ENCODE measurements at regions not wholly inside any gene's neighbourhood (a gene's known extent, or its start where the extent isn't known, plus 50 kb on each side); places are given as distances from the start of the nearest gene placed in this dataset.
"Not testable (repeated sequence)": the region's sequence is repeated elsewhere in the genome, so short reads cannot be mapped to it uniquely, and the experiment has no call there.

DNA sequence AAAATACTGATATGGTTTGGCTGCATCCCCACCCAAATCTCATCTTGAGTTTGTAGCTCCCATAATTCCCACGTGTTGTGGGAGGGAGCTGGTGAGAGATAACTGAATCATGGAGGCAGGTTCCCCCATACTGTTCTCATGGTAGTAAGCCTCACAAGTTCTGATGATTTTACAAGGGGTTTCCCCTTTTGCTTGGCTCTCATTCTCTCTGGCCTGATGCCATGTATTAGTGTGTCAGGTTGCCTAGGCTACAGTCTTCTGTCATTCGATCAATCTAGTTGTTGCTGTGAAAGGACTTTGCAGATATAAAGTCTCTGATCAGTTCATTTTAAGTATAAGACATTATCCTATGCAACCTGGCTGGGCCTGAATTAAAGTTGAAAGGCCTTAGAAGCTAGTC lies 209.3 kb upstream of the MAOA start:
- TF ChIP-seq, protein P1, sequence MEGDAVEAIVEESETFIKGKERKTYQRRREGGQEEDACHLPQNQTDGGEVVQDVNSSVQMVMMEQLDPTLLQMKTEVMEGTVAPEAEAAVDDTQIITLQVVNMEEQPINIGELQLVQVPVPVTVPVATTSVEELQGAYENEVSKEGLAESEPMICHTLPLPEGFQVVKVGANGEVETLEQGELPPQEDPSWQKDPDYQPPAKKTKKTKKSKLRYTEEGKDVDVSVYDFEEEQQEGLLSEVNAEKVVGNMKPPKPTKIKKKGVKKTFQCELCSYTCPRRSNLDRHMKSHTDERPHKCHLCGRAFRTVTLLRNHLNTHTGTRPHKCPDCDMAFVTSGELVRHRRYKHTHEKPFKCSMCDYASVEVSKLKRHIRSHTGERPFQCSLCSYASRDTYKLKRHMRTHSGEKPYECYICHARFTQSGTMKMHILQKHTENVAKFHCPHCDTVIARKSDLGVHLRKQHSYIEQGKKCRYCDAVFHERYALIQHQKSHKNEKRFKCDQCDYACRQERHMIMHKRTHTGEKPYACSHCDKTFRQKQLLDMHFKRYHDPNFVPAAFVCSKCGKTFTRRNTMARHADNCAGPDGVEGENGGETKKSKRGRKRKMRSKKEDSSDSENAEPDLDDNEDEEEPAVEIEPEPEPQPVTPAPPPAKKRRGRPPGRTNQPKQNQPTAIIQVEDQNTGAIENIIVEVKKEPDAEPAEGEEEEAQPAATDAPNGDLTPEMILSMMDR (IDR thresholded peaks at IDR 0.05), result no peak
- intact Hi-C loops (cut with DNase I; ENCODE audit: low total_unique reads), result no loop called here
- DNase-seq, result no peak

DNA sequence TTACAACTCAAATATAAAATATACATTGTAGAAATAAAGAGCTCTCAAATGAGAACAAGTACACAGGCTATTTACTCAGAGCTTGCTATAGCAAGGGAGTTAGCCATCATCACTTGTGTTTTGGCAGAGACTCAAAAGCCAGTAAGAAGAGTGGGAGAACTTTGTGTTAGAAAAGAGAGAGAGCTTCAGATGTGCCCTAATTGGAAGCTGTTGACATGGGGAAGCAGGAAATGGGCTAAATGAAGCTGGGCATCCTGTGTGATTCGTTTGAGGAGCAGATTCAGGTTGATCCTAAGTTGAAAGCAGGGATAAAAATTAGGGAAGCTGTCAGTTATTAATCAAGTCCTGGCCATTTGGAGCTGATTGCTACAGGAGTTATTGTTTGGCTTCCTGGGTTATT lies 207.4 kb upstream of the MAOA start:
- Histone ChIP-seq H3K27ac (no peak overlapping the region), H3K4me1 (no peaks in the 10 kb centered on the region), H3K36me3 (no peaks in the 10 kb centered on the region), H3K4me3 (no peak overlapping the region), H3K9me3 (peaks cover 0 to 24% (median 21%) of the 10 kb centered on the region in 3 donors), H3K27me3 (no peaks in the 10 kb centered on the region)
- intact Hi-C loops (cut with DNase I; ENCODE audit: low total_unique reads), result no loop called here
- DNase-seq, result no peak
- TF ChIP-seq, protein P1 (IDR thresholded peaks at IDR 0.05), result no peak

More for the DNA sequence above, 209.3 kb upstream of the MAOA start:
- H3K4me1 ChIP-seq, result no peaks in the 10 kb centered on the region
- H3K36me3 ChIP-seq, result no peaks in the 10 kb centered on the region
- no peak overlapping the region for H3K27ac ChIP-seq
- peaks cover 0 to 9% (median 7%) of the 10 kb centered on the region in 3 donors for H3K9me3 ChIP-seq
- H3K27me3 ChIP-seq, result no peaks in the 10 kb centered on the region
- no peak overlapping the region for H3K4me3 ChIP-seq

DNA sequence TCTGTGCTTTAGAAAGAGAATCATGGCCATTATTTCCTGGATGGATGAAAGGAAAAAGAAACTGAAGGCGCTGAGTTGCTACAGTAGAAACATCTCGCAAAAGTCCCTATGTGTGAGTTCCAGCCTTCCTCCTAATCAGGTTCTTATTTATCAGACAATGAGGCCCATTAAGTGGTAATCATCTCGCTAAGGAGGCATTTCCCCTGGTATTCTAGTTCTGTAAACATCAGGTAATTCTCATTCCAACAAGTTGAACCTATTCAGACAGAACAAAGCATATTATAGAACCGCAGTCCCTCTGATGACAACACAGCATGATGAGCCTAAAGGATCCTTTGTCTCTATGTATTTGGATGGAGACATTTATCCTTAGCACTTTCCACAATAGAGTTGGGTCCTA lies 205.7 kb upstream of the MAOA start:
- no peaks in the 10 kb centered on the region for H3K36me3 ChIP-seq
- H3K4me3 ChIP-seq, result no peak overlapping the region
- H3K27ac ChIP-seq, result no peak overlapping the region
- no peaks in the 10 kb centered on the region for H3K4me1 ChIP-seq
- no peak for DNase-seq
- peaks cover 0 to 25% (median 24%) of the 10 kb centered on the region in 3 donors for H3K9me3 ChIP-seq
- no peaks in the 10 kb centered on the region for H3K27me3 ChIP-seq
- TF ChIP-seq, protein P1 (IDR thresholded peaks at IDR 0.05), result no peak
- intact Hi-C loops (cut with DNase I; ENCODE audit: low total_unique reads), result loop anchor here (5.0 kb wide), 1 partner anchor 177 kb away; no protein-coding TSS in a partner anchor

DNA sequence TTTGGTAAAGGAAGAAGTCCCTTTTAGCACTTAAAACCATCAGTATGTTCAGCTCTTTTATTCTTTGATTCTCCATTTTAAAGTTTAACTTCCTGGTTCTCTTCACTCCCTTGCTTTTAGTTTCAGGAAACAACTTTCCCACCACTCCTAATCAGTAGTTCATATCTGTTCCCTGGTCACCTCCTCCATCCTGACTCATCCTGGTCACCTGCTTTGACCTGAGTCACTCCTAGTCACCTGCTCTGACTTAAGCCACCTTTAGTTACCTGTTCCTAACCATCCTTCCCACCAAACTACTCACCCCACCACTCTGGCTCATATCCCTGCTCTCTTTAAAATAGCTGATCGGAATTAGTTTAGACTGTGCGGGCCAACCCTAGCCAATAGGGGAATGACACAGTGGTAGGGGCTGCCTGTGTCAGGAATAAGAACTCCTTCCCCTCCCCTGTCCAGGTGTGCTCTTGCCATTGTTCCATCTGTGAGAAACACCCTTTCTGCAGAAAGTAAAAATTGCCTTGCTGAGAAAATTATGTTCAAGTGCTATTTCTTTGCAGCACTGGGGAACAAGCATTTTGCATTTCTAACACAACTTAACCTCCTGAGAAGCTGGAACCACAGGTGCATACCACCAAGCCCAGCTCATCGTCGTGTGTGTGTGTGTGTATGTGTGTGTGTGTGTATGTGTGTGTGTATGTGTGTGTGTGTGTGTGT lies 204.0 kb upstream of the MAOA start:
- not testable (repeated sequence) for H3K4me1 ChIP-seq, DNase-seq, H3K27ac ChIP-seq, H3K36me3 ChIP-seq, H3K27me3 ChIP-seq, H3K4me3 ChIP-seq
- peaks cover 0 to 25% (median 24%) of the 10 kb centered on the region in 3 donors for H3K9me3 ChIP-seq
- intact Hi-C loops (cut with DNase I; ENCODE audit: low total_unique reads), result loop anchor here (5.0 kb wide), 1 partner anchor 175 kb away; no protein-coding TSS in a partner anchor

DNA sequence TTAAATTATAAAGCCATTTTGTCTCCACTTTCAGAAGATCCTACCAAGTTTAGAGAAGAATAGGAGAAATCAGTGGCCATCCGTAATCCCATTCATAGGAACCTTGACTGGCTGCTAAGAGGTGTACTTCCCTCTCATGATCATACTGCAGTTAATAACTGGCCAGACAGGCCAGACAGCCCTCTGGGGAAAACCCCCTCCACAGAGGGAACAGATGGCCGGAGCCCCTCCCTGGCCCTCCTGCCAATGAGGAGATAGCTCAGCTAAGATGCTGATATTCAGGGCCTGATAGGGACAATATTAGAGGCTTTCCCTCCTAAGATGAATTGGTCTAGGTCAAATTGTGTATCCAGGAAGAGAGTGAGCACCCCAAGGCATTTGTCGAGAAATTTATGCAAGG lies 200.0 kb upstream of the MAOA start:
- H3K9me3 ChIP-seq, result peaks cover 0 to 25% (median 22%) of the 10 kb centered on the region in 3 donors
- TF ChIP-seq, protein P1 (IDR thresholded peaks at IDR 0.05), result no peak
- no peak overlapping the region for H3K27ac ChIP-seq
- no peaks in the 10 kb centered on the region for H3K36me3 ChIP-seq
- no peaks in the 10 kb centered on the region for H3K4me1 ChIP-seq
- no peak for DNase-seq
- intact Hi-C loops (cut with DNase I; ENCODE audit: low total_unique reads), result no loop called here
- H3K27me3 ChIP-seq, result no peaks in the 10 kb centered on the region
- no peak overlapping the region for H3K4me3 ChIP-seq

DNA sequence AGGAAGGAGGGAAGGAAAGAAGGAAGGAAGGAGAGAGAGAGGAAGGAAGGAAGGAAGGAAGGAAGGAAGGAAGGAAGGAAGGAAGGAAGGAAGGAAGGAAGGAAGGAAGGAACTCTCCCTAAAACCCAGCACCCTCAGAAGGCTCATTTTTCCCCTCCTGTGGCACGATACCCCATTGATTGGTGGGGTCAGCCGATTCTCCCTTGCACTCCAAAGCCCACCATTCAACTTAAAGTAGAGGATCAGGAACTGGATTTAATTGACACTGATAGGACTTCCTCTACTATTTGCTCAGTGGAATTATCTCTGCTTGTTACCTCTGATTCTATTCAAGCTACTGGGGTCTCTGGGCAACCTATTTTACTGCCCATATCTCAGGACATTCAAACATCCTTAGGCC lies 199.2 kb upstream of the MAOA start:
- H3K27me3 ChIP-seq, result no peaks in the 10 kb centered on the region
- no peak overlapping the region for H3K27ac ChIP-seq
- peaks cover 0 to 17% (median 13%) of the 10 kb centered on the region in 3 donors for H3K9me3 ChIP-seq
- TF ChIP-seq, protein P1 (IDR thresholded peaks at IDR 0.05), result no peak
- H3K4me3 ChIP-seq, result no peak overlapping the region
- no peaks in the 10 kb centered on the region for H3K36me3 ChIP-seq
- DNase-seq, result no peak
- H3K4me1 ChIP-seq, result no peaks in the 10 kb centered on the region
- intact Hi-C loops (cut with DNase I; ENCODE audit: low total_unique reads), result no loop called here
